ENCODE measurements at regions not wholly inside any gene's neighbourhood (a gene's known extent, or its start where the extent isn't known, plus 50 kb on each side); places are given as distances from the start of the nearest gene placed in this dataset.

- H3K27ac ChIP-seq (ENCODE audit: low read depth, low read length) = no peak overlapping the region
- H3K9ac ChIP-seq (ENCODE audit: low read length) = no peak overlapping the region
- H4K20me1 ChIP-seq (ENCODE audit: insufficient read depth) = no peaks in the 10 kb centered on the region
- intact Hi-C loops (cut with micrococcal nuclease) = no loop called here
- ChIA-PET CTCF (no interaction called here), POLR2A (no interaction called here), RAD21 (ENCODE audit: low non-redundant PET in 1 of 2, low total read pairs in 2 of 2, uncharacterized antibody in 2 of 2, unreplicated experiment in 2 of 2) (no interaction called here)
- no peaks in the 10 kb centered on the region for H3K9me2 ChIP-seq (ENCODE audit: insufficient read depth)
- TF ChIP-seq CTCF (IDR thresholded peaks at IDR 0.05 in 2 of 3, conservative IDR thresholded peaks at IDR 0.05 in 1 of 3; ENCODE audit: borderline replicate concordance in 1 of 3, insufficient read depth in 1 of 3, low read depth in 2 of 3, low read length in 2 of 3) (no peak), EZH2phosphoT487 (IDR thresholded peaks at IDR 0.05; ENCODE audit: borderline replicate concordance) (no peak), ATF3 (IDR thresholded peaks at IDR 0.05) (no peak), SIN3A (IDR thresholded peaks at IDR 0.05; ENCODE audit: low read depth) (no peak), POLR2A (IDR thresholded peaks at IDR 0.05; ENCODE audit: borderline replicate concordance, extremely low read depth, insufficient read depth, insufficient read length) (no peak), CEBPB (IDR thresholded peaks at IDR 0.05; ENCODE audit: low read depth) (no peak), SP1 (IDR thresholded peaks at IDR 0.05; ENCODE audit: low read depth) (no peak), ZNF274 (IDR thresholded peaks at IDR 0.05; ENCODE audit: low read depth, low read length) (no peak), ZFX (IDR thresholded peaks at IDR 0.05) (no peak), EZH2 (IDR thresholded peaks at IDR 0.05) (no peak), YY1 (IDR thresholded peaks at IDR 0.05; ENCODE audit: extremely low read depth, insufficient replicate concordance, low read depth, low read length) (no peak), ELF1 (IDR thresholded peaks at IDR 0.05; ENCODE audit: borderline replicate concordance, low read depth) (no peak), CBX3 (IDR thresholded peaks at IDR 0.05; ENCODE audit: low read depth) (no peak)
- BruUV-seq (replicated peaks) = no TSS peak
- no peak overlapping the region for H3K4me3 ChIP-seq (replicated peaks in 1 of 2; ENCODE audit: low read depth in 1 of 2, low read length in 2 of 2)
- H3K79me2 ChIP-seq (ENCODE audit: insufficient read depth, low read length) = no peaks in the 10 kb centered on the region
- ATAC-seq = no peak
- H3K36me3 ChIP-seq (ENCODE audit: control insufficient read depth in 1 of 2, insufficient read depth in 2 of 2, low read length in 2 of 2) = no peaks in the 10 kb centered on the region
- H3K27me3 ChIP-seq (ENCODE audit: insufficient read depth, low read length) = no peaks in the 10 kb centered on the region
- H3K4me2 ChIP-seq (ENCODE audit: low read length) = no peak overlapping the region
- DNase-seq (ENCODE audit: low read depth, low spot score) = no peak
- H3K9me3 ChIP-seq (ENCODE audit: control insufficient read depth in 1 of 2, insufficient read depth in 1 of 2, low read depth in 1 of 2, low read length in 2 of 2) = no peaks in the 10 kb centered on the region
- no peak overlapping the region for H2AFZ ChIP-seq (ENCODE audit: low read depth, low read length, poor library complexity, severe bottlenecking)
- no peaks in the 10 kb centered on the region for H3K4me1 ChIP-seq (ENCODE audit: control insufficient read depth in 1 of 2, insufficient read depth in 2 of 2, low read length in 2 of 2)
Observed at GRCh38 chr18:61697306-61697909, 195.4 kb downstream of the RNF152 start.

Measured in HCT116 (cell line).